ENCODE measurements at regions not wholly inside any gene's neighbourhood (a gene's known extent, or its start where the extent isn't known, plus 50 kb on each side); places are given as distances from the start of the nearest gene placed in this dataset.

DNA sequence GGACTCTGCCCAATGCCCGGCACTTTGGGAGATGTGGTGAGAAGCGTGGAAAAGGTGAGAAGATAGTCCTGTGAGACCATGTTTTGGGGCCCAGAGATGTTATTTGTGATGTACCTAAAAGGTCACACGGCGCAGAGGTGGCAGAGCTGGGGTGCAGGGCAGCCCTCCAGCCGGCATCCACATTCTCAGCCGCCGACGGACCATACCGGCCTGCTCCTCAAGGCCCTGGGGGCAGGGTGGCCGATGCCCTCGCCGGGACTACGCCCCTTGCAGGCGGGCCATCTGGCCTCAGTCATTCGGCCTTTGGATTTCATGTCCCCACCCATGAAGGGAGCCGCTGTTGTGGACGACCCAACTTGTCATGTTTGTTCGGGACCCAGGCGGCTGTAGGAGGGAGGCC lies 131.4 kb upstream of the GSE1 start:
- TF ChIP-seq, protein P1, sequence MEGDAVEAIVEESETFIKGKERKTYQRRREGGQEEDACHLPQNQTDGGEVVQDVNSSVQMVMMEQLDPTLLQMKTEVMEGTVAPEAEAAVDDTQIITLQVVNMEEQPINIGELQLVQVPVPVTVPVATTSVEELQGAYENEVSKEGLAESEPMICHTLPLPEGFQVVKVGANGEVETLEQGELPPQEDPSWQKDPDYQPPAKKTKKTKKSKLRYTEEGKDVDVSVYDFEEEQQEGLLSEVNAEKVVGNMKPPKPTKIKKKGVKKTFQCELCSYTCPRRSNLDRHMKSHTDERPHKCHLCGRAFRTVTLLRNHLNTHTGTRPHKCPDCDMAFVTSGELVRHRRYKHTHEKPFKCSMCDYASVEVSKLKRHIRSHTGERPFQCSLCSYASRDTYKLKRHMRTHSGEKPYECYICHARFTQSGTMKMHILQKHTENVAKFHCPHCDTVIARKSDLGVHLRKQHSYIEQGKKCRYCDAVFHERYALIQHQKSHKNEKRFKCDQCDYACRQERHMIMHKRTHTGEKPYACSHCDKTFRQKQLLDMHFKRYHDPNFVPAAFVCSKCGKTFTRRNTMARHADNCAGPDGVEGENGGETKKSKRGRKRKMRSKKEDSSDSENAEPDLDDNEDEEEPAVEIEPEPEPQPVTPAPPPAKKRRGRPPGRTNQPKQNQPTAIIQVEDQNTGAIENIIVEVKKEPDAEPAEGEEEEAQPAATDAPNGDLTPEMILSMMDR (IDR thresholded peaks at IDR 0.05): no peak
- no peak for TF ChIP-seq POLR2A (IDR thresholded peaks at IDR 0.05)
- TF ChIP-seq EP300 (IDR thresholded peaks at IDR 0.05): no peak
- no peak for TF ChIP-seq POLR2AphosphoS5 (IDR thresholded peaks at IDR 0.05)
